Uterus (tissue), 2 donors: ENCODE measurements at regions not wholly inside any gene's neighbourhood (a gene's known extent, or its start where the extent isn't known, plus 50 kb on each side); places are given as distances from the start of the nearest gene placed in this dataset.

Source experiments
- POLR2A ChIP-seq, 2 donors: fragments of 450-650 bp; IDR thresholded peaks; one replicate each; pipeline ENCODE4 v1.6.1; 2016; ENCODE audit warnings: antibody characterized with exemption in 2 of 2, mild to moderate bottlenecking in 1 of 2, moderate library complexity in 1 of 2
- TF ChIP-seq, protein P1 (sequence below), 4 experiments: fragments of 200-600 bp in 2 of 4; fragments of 450-650 bp in 2 of 4; sonication (generic) in 2 of 4; IDR thresholded peaks; one replicate each; pipeline ENCODE4 v1.5.1; 2016 to 2019; ENCODE audit warnings: antibody characterized with exemption in 4 of 4, mild to moderate bottlenecking in 2 of 4, moderate library complexity in 1 of 4

DNA sequence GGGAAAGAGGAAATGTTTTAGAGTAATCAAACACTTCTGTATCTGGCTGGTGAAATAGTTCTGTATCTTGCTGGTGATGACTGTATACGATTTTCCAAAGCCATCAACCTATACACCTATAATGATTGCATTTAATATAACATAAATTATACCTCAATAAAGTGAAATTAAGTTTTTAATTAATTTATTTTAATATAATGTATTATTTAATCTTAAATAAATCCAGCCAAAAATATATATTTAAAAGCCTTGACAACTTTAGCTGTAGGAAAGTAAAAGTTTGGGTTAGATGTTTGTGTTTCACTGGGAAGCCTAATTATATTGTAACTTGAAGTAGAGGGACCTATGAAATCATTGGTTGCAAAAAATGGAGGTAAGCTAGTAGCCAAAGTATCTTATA lies 654.8 kb upstream of the MIS18BP1 start:
- TF ChIP-seq, protein P1, sequence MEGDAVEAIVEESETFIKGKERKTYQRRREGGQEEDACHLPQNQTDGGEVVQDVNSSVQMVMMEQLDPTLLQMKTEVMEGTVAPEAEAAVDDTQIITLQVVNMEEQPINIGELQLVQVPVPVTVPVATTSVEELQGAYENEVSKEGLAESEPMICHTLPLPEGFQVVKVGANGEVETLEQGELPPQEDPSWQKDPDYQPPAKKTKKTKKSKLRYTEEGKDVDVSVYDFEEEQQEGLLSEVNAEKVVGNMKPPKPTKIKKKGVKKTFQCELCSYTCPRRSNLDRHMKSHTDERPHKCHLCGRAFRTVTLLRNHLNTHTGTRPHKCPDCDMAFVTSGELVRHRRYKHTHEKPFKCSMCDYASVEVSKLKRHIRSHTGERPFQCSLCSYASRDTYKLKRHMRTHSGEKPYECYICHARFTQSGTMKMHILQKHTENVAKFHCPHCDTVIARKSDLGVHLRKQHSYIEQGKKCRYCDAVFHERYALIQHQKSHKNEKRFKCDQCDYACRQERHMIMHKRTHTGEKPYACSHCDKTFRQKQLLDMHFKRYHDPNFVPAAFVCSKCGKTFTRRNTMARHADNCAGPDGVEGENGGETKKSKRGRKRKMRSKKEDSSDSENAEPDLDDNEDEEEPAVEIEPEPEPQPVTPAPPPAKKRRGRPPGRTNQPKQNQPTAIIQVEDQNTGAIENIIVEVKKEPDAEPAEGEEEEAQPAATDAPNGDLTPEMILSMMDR (IDR thresholded peaks at IDR 0.05) = no peak
- no peak for TF ChIP-seq POLR2A (IDR thresholded peaks at IDR 0.05)
